ENCODE measurements at regions not wholly inside any gene's neighbourhood (a gene's known extent, or its start where the extent isn't known, plus 50 kb on each side); places are given as distances from the start of the nearest gene placed in this dataset.
"Not testable (repeated sequence)": the region's sequence is repeated elsewhere in the genome, so short reads cannot be mapped to it uniquely, and the experiment has no call there.

DNA sequence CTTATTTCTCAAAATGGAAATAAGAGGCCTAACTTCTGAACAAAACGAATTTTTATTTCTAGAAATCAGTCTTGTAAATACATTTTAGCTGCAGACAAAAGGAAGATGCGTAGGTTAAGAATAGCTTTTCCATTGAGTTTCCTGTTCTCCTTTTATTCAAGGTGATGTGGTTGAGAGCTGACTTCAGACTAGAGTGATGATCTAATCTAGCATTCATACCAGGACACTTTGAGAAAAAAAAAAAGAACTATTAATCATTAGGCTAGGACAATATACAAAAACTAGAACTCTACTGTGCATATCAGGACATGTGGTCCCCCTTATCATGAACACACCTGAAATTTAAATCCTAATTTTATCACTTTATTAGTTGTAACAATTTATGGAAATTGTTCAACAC lies 884.5 kb upstream of the EPHA5 start:
- Histone ChIP-seq H3K9me3 (ENCODE audit: low read depth) (no peaks in the 10 kb centered on the region), H3K4me3 (no peak overlapping the region), H3K27me3 (no peaks in the 10 kb centered on the region), H3K36me3 (no peaks in the 10 kb centered on the region), H3K27ac (no peak overlapping the region), H3K4me1 (ENCODE audit: low read depth) (peaks cover 7% of the 10 kb centered on the region)
- TF ChIP-seq CTCF (IDR thresholded peaks at IDR 0.05; ENCODE audit: low read depth, low read length), result no peak
- no peak for DNase-seq (ENCODE audit: low read depth in 1 of 2, low spot score in 1 of 2)

- H3K9me3 ChIP-seq (ENCODE audit: low read depth); H3K4me1 ChIP-seq (ENCODE audit: low read depth); H3K36me3 ChIP-seq; H3K4me3 ChIP-seq; H3K27me3 ChIP-seq; H3K27ac ChIP-seq; DNase-seq (ENCODE audit: low read depth in 1 of 2, low spot score in 1 of 2): not testable (repeated sequence)
Measured at GRCh38 chr4:66545301-66545700, 875.0 kb upstream of the EPHA5 start.

GRCh38 chr4:66544281-66544680 lies 874.0 kb upstream of the EPHA5 start:
- no peak for DNase-seq (ENCODE audit: low read depth in 1 of 2, low spot score in 1 of 2)
- no peaks in the 10 kb centered on the region for H3K27me3 ChIP-seq
- H3K36me3 ChIP-seq, result no peaks in the 10 kb centered on the region
- no peaks in the 10 kb centered on the region for H3K4me1 ChIP-seq (ENCODE audit: low read depth)
- H3K4me3 ChIP-seq, result no peak overlapping the region
- H3K27ac ChIP-seq, result no peak overlapping the region
- H3K9me3 ChIP-seq (ENCODE audit: low read depth), result no peaks in the 10 kb centered on the region
- no peak for TF ChIP-seq CTCF (IDR thresholded peaks at IDR 0.05; ENCODE audit: low read depth, low read length)

GRCh38 chr4:66539745-66540144 lies 869.5 kb upstream of the EPHA5 start:
- no peak for DNase-seq (ENCODE audit: low read depth in 1 of 2, low spot score in 1 of 2)
- Histone ChIP-seq H3K9me3 (ENCODE audit: low read depth) (no peaks in the 10 kb centered on the region), H3K4me1 (ENCODE audit: low read depth) (no peaks in the 10 kb centered on the region), H3K4me3 (no peak overlapping the region), H3K27ac (no peak overlapping the region), H3K36me3 (no peaks in the 10 kb centered on the region), H3K27me3 (no peaks in the 10 kb centered on the region)
- no peak for TF ChIP-seq CTCF (IDR thresholded peaks at IDR 0.05; ENCODE audit: low read depth, low read length)

- no peak for TF ChIP-seq CTCF (IDR thresholded peaks at IDR 0.05; ENCODE audit: low read depth, low read length)
- Histone ChIP-seq H3K27ac (no peak overlapping the region), H3K27me3 (no peaks in the 10 kb centered on the region), H3K4me3 (no peak overlapping the region), H3K9me3 (ENCODE audit: low read depth) (no peaks in the 10 kb centered on the region), H3K36me3 (no peaks in the 10 kb centered on the region), H3K4me1 (ENCODE audit: low read depth) (no peaks in the 10 kb centered on the region)
- peak in 1 of 2 donors; percentile 6 for DNase-seq (ENCODE audit: low read depth in 1 of 2, low spot score in 1 of 2)
Measured at GRCh38 chr4:66524781-66525180, 854.5 kb upstream of the EPHA5 start.

DNA sequence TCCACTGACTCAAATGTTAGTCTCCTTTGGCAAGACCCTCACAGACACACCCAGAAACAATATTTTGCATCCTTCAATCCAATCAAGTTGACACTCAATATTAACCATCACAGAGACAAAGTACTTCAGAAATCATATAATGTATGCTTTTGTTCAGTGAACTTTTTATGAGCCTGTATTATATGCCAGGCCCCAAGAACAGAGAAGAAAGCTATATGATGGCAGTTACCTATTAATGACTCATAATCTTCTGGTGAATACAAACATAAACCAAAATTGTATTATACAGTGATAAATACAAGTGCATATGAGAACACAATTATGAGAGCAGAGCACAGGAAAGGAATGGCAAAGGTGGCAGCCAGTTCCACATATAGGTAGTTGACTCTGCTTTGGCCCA lies 852.0 kb upstream of the EPHA5 start:
- H3K9me3 ChIP-seq (ENCODE audit: low read depth), result no peaks in the 10 kb centered on the region
- no peak overlapping the region for H3K4me3 ChIP-seq
- H3K4me1 ChIP-seq (ENCODE audit: low read depth), result no peaks in the 10 kb centered on the region
- no peak overlapping the region for H3K27ac ChIP-seq
- H3K36me3 ChIP-seq, result no peaks in the 10 kb centered on the region
- no peak for TF ChIP-seq CTCF (IDR thresholded peaks at IDR 0.05; ENCODE audit: low read depth, low read length)
- H3K27me3 ChIP-seq, result no peaks in the 10 kb centered on the region
- DNase-seq (ENCODE audit: low read depth in 1 of 2, low spot score in 1 of 2), result no peak
